Suppressor macrophage treated with lipopolysaccharide for 4 hours (primary cell): ENCODE measurements at regions not wholly inside any gene's neighbourhood (a gene's known extent, or its start where the extent isn't known, plus 50 kb on each side); places are given as distances from the start of the nearest gene placed in this dataset.

Experiments used
- DNase-seq: peaks from one replicate; pipeline ENCODE4 v3.0.0-alpha.2; 2020

DNA sequence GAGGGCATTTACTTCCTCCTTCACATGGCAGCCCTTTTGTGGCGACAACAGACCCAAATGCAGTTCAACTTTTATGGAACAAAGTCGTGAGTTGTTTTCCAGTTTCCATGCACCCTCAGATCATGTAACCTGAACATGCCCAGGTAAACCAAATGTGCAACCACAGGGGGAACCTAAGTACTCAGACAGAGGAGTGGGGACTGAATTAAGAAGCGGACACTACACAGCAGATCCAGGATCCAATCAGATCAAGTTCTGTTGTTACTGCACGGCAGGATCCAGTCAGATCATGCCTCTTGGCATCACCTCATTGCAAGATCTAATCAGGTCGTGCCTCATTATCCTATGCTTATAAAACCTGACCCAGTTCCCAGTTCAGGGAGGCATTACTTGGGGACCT lies 115.7 kb downstream of the MATN1 start:
- DNase-seq: no peak

DNA sequence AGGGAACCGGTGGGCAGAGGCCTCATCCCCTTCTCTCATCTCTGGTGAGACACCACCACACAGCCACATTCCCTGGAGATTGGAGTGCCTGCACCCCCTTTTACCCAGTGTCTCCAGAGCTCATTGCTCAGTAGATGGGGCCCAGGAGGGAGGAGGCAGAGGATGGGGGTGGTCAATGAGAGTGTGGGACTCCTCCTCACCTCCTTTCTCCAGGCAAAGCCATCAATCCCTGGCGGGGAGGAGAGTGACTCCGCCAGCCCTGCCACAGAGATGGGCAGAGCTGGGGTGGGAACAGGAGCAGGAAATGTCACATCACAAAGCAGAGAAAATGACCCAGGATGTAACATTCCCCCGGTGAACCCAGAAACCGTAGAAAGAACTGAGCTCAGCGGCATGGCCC lies 117.2 kb downstream of the MATN1 start:
- no peak for DNase-seq

GRCh38 chr1:30605441-30605920 lies 117.9 kb downstream of the MATN1 start:
- no peak for DNase-seq

- no peak for DNase-seq
Observed at GRCh38 chr1:30604801-30605440, 118.5 kb downstream of the MATN1 start.

DNA sequence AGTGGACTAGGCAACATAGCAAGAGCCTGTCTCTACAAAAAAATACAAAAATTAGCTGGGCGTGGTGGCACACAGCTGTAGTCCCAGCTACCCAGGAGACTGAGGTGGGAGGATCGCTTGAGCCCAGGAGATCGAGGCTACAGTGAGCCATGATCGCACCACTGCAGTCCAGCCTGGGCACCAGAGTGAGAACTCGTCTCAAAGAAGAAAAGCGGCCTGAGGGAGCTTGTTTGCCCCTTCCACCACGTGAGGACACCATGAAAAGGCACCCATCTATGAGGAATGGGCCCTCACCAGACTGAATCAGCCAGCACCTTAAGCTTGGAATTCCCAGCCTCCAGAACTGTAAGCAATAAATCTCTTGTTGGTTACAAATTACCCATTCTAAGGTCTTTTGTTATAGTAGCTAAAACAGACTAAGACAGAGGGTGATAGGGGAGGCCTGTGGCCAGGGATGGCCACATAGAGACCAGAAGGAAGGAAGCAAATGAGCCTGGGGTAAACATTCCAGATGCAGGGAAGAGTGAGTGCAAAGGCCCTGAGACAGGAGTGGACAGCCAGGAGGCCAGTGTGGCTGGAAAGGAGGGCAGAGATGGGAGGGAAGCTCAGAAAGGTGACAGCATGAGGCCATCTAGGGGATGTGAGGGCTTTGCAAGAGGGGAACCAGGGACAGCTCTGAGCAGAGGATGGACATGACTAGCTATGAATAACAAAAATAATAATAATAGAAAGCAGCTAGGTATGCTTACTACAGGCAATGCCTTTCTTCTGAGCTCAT lies 120.1 kb downstream of the MATN1 start:
- no peak for DNase-seq

GRCh38 chr1:30601316-30602085 lies 121.9 kb downstream of the MATN1 start:
- DNase-seq: no peak

- no peak for DNase-seq
Observed at GRCh38 chr1:30600706-30601105, 122.7 kb downstream of the MATN1 start.

DNA sequence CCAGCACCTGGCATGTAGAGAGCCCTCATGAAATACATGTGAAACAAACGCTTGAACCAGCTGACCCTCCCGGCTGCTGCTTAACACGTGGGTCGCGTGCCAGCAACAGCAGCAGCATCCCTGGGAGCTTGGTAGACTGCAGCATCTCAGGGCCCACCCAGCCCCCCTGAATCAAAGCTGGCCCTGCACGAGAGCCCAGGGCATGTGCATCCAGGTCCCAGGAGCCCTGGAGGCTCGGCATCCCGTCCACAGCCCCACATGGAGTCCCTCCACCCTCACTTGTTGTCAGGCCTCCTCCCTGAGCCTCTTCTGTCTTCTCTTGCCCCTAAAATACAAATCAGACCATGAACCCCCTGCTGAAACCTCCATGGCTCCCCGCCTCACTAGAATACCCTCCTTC lies 123.1 kb downstream of the MATN1 start:
- DNase-seq: no peak

DNA sequence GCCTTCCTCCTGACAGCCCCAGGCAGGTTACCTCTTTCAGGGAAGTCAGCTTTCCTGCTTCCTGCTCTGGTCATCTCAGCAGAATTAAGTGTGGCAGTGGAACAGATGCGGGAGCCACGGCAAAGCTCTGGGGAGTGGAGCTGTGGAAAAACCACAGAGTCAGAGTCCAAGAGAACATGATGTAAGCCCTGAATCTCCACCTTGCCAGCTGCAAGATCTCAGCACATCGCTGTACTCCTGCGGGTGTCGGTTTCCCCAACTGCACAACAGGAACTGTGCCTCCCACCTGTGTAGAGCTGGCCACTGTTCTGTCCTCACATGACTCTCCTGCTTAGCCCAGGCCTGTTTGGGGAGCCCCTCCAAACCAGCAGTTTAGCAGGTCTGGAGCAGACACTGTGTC lies 123.7 kb downstream of the MATN1 start:
- DNase-seq: no peak

GRCh38 chr1:30598571-30599114 lies 124.7 kb downstream of the MATN1 start:
- DNase-seq: no peak

GRCh38 chr1:30597711-30598110 lies 125.7 kb downstream of the MATN1 start:
- no peak for DNase-seq

GRCh38 chr1:30596891-30597290 lies 126.5 kb downstream of the MATN1 start:
- no peak for DNase-seq

GRCh38 chr1:30596470-30596869 lies 126.9 kb downstream of the MATN1 start:
- DNase-seq: no peak

- DNase-seq: no peak
Observed at GRCh38 chr1:30589083-30589482, 134.3 kb downstream of the MATN1 start.

DNA sequence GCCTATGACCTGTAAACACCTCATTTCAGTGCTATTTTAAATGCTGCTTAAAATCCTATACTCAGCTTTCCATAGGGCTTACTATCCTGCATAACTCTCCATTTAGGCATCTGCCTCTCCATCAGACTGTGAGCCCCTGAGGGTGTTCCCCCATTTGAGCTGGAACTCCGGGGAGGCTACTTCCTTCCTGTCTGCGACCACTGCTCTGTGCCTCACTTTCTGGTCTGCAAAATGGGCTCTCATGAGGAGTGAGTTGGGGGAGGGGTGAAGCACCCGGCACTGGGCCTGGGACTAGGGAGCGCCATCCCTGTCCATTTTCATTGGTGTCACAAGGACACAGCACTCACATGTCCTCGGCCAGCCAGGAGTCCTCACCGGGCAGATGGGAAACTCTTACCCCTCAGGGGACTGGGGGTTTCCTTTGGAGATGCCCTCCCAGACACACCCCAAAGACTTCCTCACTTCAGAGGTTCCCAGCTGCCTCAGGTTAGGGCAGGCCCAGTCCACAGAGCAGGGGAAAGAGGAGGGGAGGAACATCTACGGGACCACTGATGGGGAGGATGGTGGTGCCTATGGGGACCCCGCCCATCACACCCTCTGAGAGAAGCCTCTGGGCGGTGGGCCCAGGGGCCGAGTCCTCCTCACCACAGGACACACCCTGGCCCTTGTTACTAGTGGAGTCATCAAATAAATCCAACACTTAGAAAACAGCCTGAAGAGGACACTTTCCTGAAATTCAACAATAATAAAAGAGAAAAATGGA lies 134.9 kb downstream of the MATN1 start:
- DNase-seq: no peak

GRCh38 chr1:30586671-30587070 lies 136.7 kb downstream of the MATN1 start:
- no peak for DNase-seq

DNA sequence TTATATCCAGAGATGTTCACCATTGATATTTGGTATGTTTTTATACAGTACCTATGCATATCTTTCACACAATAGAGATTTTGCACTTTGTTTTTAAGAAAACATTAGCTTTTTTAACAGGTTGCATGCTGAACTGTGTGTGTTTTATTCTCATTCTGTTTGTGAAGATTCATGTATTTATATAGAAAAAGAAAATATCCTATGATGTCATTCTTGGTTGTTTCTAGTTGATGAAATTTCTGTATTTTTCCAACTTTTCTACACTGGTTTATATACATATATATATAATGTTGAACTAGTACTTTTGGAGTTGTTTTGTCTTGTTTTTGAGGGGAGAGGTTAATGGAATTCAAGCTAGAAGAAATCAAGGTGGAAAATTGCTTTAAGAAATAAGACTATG lies 143.8 kb downstream of the MATN1 start:
- no peak for DNase-seq

GRCh38 chr1:30575066-30575465 lies 148.3 kb downstream of the MATN1 start:
- DNase-seq: no peak

DNA sequence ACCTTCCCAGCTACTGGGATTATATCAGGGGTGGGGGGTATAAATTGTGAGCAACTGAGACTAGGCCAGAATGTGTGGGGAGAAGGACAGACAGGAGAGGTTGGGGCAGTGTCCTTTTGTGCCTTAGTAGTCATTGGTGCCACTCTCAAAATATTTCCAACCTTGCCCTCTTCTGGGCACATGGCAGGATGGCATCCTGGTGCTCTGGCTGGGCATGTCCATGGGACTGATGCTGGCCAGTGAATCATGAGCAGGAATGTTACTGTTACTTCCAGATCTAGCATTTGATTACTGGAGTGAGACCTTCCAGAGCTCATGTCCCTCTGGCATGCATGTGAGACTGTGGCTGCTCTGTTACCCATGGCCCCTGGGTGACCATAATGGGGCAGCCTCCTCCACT lies 151.2 kb downstream of the MATN1 start:
- DNase-seq: no peak

- no peak for DNase-seq
Observed at GRCh38 chr1:30571380-30571779, 152.0 kb downstream of the MATN1 start.

DNA sequence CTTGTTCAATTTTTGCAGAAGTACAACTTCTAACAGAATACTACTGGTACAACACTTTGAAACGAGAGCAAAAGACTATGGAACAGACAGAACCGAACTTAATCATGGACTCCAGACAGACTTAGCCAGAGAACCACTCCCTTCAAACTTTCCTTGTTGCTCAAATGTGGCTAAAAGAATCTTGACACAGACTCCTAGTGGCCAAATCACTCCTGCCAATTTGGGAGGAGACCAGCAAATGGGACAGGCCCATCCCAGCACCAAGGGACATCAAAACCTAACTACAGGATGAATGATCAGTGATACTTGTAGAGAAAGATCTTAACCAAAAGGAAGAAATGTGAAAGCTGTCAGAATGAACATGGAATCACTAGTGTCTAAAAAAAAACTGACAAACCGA lies 154.0 kb downstream of the MATN1 start:
- DNase-seq: no peak

GRCh38 chr1:30562559-30562958 lies 160.8 kb downstream of the MATN1 start:
- no peak for DNase-seq

- no peak for DNase-seq
Observed at GRCh38 chr1:30551603-30552002, 171.8 kb downstream of the MATN1 start.
